Left ventricle myocardium superior (tissue), 1 donor: ENCODE measurements at regions not wholly inside any gene's neighbourhood (a gene's known extent, or its start where the extent isn't known, plus 50 kb on each side); places are given as distances from the start of the nearest gene placed in this dataset.

Source experiments
- ATAC-seq: fragments of 200-7000 bp; cut with Tn5 transposase; one replicate; pipeline ENCODE4 v1.9.1; 2020; ENCODE audit warnings: mild to moderate bottlenecking, moderate library complexity
- DNase-seq: peaks from one replicate; pipeline ENCODE4 v3.0.0-alpha.2; 2020
- intact Hi-C: fragments of 100-400 bp; cut with micrococcal nuclease; formaldehyde crosslinking; loops from one replicate; pipeline ENCODE4 v1.11.0; 2022
- donor health status: DM: no; HTN: yes; CAD: no; lungs with severe emphysema.

DNA sequence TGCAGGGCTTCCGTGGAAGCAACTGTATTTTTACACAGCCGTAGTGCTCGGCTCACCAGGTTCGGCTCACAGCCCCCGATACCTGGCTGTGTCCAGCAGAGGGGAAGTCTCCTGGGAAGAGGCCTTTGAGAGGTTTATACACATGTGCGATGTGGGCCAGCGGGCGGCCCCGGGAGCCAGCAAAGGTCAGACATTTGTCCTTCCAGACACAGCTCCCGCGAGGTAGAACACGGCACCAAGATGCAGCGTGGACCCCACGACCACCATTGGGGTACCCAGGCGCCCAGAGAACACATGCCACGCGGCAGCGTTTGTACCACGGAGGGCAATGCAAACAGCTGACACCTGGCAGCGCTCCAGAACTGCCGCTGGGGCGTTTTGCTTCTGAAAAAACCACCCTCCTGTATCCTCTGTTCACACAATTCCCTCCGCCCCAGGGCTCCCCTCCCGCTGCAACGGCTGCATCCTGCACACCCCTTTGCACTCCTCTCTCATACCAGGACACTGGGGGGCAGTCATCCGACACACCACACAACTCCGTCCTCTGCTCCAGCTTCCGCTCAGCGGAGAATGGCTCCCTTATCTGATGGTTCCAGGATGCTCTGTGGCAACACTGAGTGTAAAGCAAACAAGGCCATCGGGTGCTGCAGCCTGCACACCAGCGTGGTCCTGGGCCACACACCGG is 235.3 kb downstream of the SYK start:
- intact Hi-C loops, result no loop called here
- ATAC-seq (peak; percentile 99), DNase-seq (peak; percentile 78)

DNA sequence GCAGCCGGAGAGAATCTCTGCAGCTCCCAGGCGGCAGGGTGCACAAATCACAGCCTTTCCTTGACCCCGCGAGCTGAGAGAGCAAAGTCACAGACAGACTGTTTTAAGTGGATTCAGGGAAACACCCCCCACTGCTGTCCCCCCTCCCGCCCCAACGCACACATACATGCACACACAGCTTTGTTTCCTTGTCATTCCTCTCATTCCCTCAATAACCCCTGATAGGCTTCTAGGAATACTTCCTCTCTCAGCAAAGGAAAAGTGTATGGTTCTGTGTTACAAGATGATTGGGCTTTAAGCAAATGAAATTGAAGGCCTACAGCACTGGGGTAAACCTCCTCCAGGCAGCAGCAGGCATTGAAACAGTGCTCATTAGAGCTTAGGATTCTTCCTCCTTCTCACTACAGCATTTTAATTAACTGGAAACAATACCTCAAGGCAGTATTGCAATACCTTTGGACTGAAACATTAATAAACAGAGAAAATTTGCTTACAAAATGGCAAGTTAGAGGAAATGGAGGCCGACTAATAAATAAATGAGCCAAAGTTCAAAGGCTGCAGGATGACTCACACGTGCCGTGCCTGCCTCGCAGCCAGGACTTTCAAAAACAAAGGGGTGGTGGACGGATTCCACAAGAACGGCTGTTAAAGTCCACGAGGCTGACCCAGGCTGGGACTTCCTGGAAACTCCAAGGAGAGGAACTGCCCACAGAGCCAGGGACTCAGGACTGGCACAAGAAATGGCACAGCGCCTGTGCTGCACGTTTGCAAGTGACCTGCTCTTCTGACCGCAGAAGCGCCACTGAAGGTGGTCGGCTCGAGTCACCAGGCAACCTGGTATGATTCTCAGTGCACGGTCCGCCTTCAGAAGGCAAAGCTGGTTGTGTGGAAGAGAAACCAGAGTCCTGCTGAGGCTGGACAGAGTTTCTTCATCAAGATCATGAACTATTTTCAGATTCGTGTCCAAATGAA is 236.2 kb downstream of the SYK start:
- intact Hi-C loops, result no loop called here
- ATAC-seq (peak; percentile 18), DNase-seq (no peak)

DNA sequence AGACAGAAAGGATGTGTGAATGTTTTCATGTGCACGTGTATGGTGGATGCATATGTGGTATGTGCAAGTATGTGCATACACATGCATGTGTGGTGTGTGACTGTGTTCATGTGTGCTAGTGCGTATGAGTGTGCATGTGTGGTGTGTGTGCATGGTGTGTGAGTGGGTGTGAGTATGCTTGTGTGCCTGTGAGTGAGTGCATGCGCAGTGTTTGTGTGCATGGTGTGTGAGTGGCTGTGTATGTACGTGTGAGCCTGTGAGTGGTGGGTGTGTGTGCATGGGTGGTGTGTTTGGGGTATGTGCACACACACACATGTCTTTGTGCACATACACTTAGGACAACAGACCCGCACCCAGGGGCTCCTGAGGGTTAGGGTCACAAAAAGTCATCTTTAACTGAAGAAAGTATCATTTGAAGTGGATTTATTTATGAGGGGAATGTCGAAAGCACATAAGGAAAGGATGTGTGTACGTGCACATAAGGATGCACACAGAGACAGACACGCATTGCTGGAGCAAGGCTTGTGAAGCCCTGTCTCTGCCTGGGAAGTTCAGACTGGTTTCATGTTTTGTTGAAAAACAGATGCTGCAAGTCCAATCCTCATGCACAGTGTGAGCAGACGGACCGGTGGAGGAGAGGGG is 237.0 kb downstream of the SYK start:
- ATAC-seq (no peak), DNase-seq (no peak)
- intact Hi-C loops, result no loop called here

DNA sequence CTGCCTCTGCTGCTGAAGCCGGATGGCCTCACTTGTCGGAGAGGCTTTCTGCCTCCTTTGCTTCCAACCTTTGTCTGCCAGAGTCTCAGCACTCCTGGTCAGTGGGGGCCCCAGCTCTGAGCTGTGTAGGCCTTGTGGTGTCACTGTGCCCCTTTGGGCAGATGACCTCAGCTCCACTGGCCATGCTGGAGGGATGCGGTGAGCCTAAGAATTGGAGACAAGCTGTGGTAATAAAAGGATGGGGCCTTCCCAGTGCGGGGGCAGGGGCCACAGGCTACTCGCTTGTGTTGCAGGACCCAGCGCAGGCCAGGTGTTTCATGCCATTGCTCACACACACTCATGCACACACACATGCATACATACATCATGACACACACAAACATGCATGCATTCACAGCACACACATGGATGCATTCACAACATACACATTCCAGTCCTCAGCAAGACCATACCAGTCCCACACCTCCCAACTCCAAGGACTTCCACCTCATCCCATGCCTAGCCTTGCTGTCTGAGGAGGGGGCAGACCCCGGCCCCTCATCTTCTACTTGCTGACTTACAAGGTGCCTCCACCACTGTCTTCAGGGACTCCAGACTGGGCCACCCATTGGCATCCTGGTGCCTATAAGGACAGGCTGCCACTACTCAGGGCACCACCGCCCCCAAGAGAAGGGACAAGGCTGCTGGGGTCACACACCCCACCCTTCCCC is 237.7 kb downstream of the SYK start:
- ATAC-seq (no peak), DNase-seq (no peak)
- intact Hi-C loops, result no loop called here

DNA sequence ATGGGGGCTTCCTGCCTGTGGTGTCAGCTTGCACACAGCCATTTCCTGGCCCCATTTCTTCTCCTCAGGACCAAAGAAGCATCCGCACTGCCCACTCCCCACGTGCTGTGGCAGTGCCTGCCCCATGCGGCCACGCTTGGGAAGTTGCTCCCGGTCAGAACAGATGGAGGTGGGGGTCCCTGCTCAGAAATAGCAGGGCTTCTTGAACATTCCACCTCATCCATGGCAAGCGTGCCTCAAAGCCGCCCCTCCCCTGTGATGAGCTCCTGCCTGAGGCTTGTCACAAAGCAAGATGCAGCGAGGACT is 238.2 kb downstream of the SYK start:
- DNase-seq (no peak), ATAC-seq (no peak)
- intact Hi-C loops, result no loop called here

DNA sequence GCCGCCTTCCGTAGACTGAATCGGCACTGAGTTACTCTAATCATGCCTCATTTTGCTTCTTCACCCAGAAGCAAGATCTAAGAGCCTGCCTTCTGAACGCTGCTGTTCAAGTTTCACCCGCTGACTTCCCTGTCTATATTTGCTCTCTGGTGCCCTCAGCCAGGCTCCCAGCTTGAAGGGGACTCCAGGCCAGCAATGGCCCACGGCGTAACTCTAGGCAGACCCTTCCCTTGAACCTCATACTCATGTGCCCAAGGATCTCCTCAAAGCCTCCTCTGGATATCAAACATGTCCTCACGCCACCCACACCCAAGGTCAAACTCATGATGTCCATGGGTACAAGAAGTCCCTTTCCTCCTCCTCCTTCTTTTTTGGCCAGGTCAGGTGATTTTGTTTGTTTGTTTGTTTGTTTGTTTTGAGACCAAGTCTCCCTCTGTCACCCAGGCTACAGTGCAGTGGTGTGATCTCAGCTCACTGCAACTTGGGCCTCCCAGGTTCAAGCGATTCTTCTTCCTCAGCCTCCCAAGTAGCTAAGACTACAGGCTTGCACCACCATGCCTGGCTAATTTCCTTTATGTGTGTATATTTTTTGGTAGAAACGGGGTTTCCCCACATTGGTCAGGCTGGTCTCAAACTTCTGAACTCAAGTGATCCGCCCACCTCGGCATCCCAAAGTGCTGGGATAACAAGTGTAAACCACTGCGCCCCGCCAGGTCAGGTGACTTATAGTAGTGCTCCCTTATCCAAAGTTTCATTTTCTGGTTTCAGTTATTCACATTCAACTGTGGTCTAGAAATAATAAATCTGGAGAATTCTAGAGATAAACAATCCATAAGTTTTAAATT is 239.0 kb downstream of the SYK start:
- no peak for DNase-seq
- intact Hi-C loops, result no loop called here
- ATAC-seq, result no peak

DNA sequence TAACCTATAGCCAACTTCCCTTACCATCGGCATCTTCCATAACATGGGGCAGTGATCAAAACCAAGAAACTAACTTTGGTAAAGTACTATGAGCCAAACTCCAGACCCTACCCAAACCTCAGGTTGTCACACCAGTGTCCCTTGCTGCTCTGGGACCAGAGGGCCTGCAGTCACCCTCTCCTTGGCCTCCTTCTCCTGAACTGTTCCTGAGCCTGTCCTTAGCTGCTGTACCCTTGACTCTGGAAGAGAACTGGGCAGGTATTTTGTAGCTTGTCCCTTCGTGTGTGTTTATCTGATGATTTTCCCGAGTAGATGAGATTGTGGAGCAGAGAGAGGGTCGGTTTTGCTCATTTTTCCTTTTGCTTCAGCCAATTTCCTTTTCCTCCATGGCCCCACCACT is 240.4 kb downstream of the SYK start:
- intact Hi-C loops, result no loop called here
- no peak for ATAC-seq
- no peak for DNase-seq

DNA sequence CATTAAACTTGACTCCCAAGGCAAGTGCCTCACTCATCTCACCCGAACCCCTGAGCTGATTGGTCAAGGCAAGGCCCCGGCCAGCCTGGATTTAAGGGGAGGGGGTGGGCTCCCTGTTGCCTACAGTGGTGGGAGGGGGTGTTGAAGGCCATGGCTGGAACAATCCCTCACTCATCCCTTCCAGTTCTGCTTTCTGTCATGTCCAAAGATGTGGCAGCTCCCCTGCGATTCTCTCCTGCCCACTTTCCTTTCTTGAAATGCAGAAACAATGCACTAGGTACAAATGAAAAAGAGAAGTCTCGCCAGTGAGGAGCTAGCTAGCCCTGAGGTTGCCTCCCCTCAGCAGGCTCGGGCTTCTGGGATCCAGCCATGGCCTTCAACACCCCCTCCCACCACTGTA is 240.9 kb downstream of the SYK start:
- intact Hi-C loops, result no loop called here
- no peak for DNase-seq
- no peak for ATAC-seq

DNA sequence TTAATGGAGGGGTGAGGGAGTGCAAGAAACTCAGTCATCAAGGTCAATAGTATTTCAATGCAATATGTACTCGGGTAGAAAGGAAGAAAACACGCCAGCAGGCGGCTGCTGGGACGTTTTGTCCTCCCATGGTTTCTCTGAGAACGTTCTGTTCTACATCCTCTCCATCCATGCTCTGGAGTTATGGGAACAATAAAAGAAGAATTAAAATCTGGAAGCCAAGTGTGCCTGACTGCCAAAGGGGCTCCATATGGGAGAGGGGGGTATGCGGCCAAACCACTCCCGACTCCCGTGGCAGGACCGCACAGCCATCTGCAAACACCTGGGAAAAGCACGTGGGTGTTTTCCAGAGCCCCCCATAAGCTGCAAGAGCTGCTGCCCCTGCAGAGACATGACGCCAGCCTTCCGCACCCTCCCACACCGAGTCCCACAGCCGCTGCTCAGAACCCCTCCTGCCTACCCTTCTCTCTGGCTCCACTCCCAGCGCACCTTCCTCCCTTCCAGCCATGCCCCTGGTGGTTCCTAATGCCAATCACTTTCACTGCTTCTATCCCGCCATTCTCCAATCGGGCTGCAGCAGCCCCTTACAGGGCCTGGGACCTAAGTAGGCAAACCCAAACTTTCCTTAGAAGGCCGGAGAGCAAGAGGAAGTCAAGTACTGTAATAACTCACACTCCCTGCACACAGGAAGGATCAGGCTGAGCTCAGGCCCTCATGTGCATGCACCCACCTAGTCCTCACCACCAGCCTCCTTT is 241.6 kb downstream of the SYK start:
- DNase-seq (no peak), ATAC-seq (no peak)
- intact Hi-C loops, result no loop called here

DNA sequence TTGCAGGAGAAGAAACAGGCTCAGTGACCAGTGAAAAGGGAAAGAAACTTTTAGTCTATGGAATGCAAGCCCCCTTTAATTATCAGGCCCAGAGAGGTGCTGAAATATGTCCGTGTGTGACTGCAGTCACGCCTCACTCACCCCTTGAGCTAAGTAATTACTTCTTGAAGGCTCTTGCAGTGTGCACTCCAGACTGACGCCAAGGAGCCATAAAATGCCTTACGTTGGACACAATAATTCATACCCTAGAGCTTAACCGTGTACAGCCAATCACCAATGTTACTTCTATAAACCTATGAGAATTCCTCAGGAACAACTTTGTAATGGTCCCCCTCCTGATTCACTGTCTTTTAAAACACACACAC is 242.2 kb downstream of the SYK start:
- intact Hi-C loops, result no loop called here
- ATAC-seq, result no peak

DNA sequence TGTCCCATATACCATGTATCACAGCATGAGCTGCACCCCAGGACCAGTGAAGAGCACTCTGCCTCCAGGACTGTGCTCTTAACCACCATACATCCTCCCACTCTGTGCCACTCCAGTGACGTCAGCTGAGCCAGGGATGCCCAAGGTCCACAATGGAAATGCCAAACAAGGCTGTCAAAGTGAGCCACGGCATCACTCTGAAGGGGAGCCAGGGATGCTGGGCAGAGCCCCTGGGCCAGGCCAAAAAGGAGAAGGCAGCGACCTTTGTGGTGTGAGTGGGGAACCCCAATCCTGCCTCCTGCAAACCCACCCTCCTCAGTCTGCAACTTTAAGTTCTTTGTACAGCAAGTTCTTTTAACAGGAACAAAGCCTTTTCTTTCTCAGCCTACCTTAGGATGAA is 242.7 kb downstream of the SYK start:
- intact Hi-C loops, result no loop called here
- no peak for DNase-seq
- no peak for ATAC-seq

More for the DNA sequence above, 242.2 kb downstream of the SYK start:
- DNase-seq, result no peak

DNA sequence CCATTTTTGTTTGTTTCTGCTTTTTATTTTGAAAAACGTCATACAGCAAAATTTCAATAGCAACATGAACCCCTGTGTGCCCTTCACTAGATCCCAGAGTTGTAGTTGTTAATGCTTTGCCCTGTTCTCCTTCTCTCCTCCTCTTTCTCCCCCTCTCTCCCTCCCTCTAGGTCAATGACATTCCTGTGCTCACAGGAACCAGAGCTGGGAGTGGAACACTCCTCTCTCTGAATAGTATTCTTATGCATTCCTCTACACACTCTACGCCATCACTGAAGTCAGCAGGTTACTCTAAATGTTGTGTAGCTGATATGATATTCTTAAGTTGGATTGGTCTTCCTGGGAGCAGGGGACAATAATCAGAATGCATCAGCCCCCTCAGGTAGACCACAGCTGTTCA is 243.4 kb downstream of the SYK start:
- DNase-seq, result no peak
- intact Hi-C loops, result no loop called here
- no peak for ATAC-seq

DNA sequence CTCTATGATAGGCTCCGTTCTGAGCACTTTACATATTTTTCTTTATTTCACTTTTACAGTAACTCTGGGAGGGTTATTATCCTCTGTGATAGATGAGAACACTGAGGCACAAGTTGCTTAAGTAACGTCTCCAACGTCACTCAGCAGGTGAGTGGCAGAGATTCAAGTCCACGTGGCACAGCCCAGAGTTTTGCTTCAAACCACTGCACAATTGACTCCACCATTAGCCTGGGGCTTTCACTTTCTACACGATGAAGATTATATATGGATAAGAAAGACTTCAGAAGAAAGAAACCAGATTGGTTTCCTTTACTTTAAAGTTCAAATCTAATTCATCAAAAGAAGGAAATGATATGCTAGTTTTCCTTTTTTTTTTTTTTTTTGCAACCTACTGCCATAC is 245.9 kb downstream of the SYK start:
- intact Hi-C loops, result no loop called here
- no peak for ATAC-seq
- no peak for DNase-seq

DNA sequence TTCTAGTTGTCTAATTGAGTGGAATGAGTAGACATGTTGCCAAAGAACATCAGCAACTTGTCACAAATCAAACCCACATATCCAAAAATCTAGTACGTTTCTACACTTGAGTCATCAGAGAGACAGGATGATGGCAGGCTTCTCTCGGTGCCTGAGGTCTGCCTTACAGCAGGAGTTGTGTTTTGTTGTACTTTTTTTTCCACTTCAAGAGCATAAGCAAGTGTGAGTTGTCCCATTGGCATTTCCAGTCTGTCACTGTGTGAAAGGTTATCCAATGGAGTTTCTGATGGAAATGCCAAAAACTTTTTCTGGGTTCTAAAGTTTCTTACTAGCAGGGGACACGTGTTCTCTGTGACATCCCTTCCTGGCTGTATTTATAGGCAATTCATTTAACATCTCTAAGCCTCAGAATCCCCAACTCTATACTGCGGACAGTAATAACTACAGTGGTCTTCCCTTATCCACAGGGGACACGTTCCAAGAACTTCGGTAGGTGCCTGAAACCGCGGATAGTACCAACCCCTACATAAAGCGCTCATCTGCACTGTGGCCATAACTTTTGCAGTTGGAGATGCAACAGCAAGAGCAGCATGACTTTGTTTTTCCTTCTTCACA is 246.5 kb downstream of the SYK start:
- intact Hi-C loops, result no loop called here
- ATAC-seq, result no peak
- DNase-seq, result no peak

DNA sequence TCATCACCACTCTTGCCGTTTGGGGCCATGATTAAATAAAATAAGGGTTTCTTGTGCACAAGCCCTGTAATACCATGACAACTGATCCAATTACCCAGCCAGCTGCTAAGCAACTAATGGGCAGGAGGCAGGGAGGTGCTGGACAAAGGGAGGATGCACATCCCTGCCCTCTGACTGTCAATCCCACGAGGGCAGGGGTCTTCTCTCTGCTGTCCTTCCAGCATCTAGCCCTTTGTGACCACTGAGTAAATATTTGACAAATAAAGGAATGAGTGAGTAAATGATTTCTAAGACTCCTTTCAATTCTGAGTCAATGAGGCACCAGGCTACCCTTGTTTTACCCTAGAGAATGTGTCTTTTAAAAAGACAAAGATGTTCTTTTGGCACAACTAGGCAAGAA is 247.1 kb downstream of the SYK start:
- intact Hi-C loops, result no loop called here
- DNase-seq, result no peak
- ATAC-seq, result no peak

DNA sequence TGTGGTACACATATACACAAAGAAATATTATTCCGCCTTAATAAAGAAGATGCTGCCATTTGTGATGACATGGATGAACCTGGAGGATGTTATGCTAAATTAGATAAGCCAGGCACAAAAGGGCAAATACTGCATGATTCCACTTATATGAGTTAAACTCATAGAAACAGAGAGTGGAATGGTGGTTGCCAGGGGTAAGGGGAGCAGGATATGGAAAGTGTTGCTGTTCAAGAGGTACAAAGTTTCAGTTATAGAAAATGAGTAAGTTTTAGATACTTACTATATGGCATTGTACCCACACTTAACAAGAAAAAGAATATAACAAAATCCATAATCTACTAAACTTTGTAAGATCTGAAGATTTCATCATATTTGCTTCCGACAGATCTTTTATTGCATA is 252.2 kb downstream of the SYK start:
- ATAC-seq, result no peak
- intact Hi-C loops, result no loop called here

DNA sequence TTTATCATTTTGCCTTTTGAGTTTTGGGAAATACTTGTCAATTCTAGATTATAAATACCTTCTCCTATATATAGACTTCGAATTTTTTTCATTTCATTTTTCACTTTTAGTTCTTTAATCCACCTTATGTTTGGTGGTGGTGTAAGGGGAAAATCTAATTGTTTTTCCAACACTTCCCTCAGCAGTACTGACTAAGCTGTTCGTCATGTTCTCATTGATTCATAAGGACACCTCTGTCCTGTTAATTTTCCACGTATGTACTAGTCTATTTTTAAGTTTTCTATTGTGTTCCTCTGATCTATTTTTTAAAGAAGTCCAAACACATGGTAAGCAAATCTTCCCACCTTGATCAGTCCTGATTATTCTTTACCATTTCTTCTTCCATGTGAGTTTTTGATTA is 254.2 kb downstream of the SYK start:
- ATAC-seq (no peak), DNase-seq (no peak)

More for the DNA sequence above, 252.2 kb downstream of the SYK start:
- DNase-seq, result no peak

DNA sequence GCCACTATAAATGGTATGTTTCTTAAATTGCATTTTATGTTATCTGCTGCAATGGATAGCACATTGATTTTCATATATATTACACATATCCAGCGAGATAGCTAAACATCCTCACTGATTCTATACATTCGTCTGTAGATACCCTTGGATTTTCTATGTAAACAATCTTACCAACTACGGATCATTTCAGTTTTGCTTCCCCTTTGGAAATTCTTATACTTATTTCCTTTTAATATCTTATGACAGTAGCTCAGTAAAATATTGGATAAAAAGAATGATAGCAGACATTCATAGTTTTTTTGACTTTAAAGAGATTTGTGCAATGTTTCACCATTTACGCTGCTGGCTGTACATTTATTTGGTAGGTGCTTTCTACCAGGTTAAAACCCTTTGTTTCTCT is 254.9 kb downstream of the SYK start:
- DNase-seq (no peak), ATAC-seq (no peak)
- intact Hi-C loops, result no loop called here

More for the DNA sequence above, 254.2 kb downstream of the SYK start:
- intact Hi-C loops, result no loop called here
